ACHN (cell line): ENCODE measurements at regions not wholly inside any gene's neighbourhood (a gene's known extent, or its start where the extent isn't known, plus 50 kb on each side); places are given as distances from the start of the nearest gene placed in this dataset.

Source experiments
- DNase-seq: peaks from one replicate; pipeline ENCODE4 v3.0.0-alpha.2; 2015
- in situ Hi-C: cut with HindIII; loops from 2 replicates; pipeline ENCODE4 v1.10.0; 2017; ENCODE audit warnings: low sequenced_read_pairs, low pct_ligation_motif_present, low pct_unique_long_range_greater_than_20kb

GRCh38 chr5:54738118-54738972 lies 220.8 kb downstream of the SNX18 start:
- DNase-seq: no peak
- in situ Hi-C loops: no loop called here

- in situ Hi-C loops: no loop called here
- no peak for DNase-seq
These were observed 218.6 kb downstream of the SNX18 start for GRCh38 chr5:54736003-54736797.

- in situ Hi-C loops: no loop called here
- no peak for DNase-seq
These were observed 215.5 kb downstream of the SNX18 start for GRCh38 chr5:54733101-54733500.

- DNase-seq: no peak
- in situ Hi-C loops: no loop called here
These were observed 214.5 kb downstream of the SNX18 start for GRCh38 chr5:54732108-54732507.

- in situ Hi-C loops: no loop called here
- no peak for DNase-seq
These were observed 211.0 kb downstream of the SNX18 start for GRCh38 chr5:54728588-54728915.

- in situ Hi-C loops: no loop called here
- no peak for DNase-seq
These were observed 210.5 kb downstream of the SNX18 start for GRCh38 chr5:54727874-54728587.

GRCh38 chr5:54725391-54726280 lies 208.1 kb downstream of the SNX18 start:
- in situ Hi-C loops: no loop called here
- DNase-seq: no peak

GRCh38 chr5:54722846-54723433 lies 205.4 kb downstream of the SNX18 start:
- DNase-seq: no peak
- in situ Hi-C loops: no loop called here

- in situ Hi-C loops: no loop called here
- no peak for DNase-seq
These were observed 204.5 kb downstream of the SNX18 start for GRCh38 chr5:54721951-54722654.

- DNase-seq: no peak
- in situ Hi-C loops: no loop called here
These were observed 203.6 kb downstream of the SNX18 start for GRCh38 chr5:54721116-54721515.

GRCh38 chr5:54720341-54720740 lies 202.8 kb downstream of the SNX18 start:
- in situ Hi-C loops: no loop called here
- no peak for DNase-seq

- in situ Hi-C loops: no loop called here
- no peak for DNase-seq
These were observed 202.1 kb downstream of the SNX18 start for GRCh38 chr5:54719384-54720283.

GRCh38 chr5:54718656-54719055 lies 201.1 kb downstream of the SNX18 start:
- no peak for DNase-seq
- in situ Hi-C loops: no loop called here

GRCh38 chr5:54717870-54718269 lies 200.3 kb downstream of the SNX18 start:
- no peak for DNase-seq
- in situ Hi-C loops: no loop called here

- in situ Hi-C loops: no loop called here
- no peak for DNase-seq
These were observed 199.9 kb downstream of the SNX18 start for GRCh38 chr5:54717459-54717858.

GRCh38 chr5:54713923-54714581 lies 196.5 kb downstream of the SNX18 start:
- DNase-seq: no peak
- in situ Hi-C loops: no loop called here
